ENCODE measurements at regions not wholly inside any gene's neighbourhood (a gene's known extent, or its start where the extent isn't known, plus 50 kb on each side); places are given as distances from the start of the nearest gene placed in this dataset.
"Not testable (repeated sequence)": the region's sequence is repeated elsewhere in the genome, so short reads cannot be mapped to it uniquely, and the experiment has no call there.

DNA sequence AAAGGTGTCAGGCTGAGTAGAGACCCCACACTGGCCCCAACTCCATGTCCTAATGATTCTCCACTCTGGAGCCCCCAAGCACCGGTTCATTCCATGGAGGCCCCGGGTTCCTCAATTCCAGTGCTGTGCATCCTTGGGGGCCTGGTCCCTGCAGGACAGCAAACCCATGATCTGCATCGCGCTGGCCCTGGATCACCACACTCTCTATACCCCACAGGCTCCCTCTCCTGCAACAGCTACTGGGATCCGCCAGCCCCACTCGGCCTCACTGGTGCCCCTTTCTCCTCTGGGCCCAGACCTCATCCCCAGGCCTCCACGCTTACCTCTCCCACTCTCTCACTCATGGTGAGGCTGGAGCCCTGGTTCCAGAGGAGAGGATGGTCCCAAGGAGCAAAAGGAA is 68.6 kb upstream of the TUBA3E start:
- H3K4me3 ChIP-seq (ENCODE audit: extremely low read depth in 1 of 4, insufficient read depth in 2 of 4, low read depth in 3 of 4, low read length in 4 of 4); H2AK5ac ChIP-seq (ENCODE audit: low read depth, low read length); H2BK120ac ChIP-seq (replicated peaks; ENCODE audit: low read depth, low read length); H3K4ac ChIP-seq (replicated peaks; ENCODE audit: insufficient read length, low read depth, low read length); H3K4me1 ChIP-seq (replicated peaks in 1 of 4; ENCODE audit: control insufficient read depth in 3 of 4, insufficient read depth in 4 of 4, low read length in 3 of 4); H3K79me1 ChIP-seq (ENCODE audit: low read depth, low read length); DNase-seq (ENCODE audit: low read depth in 1 of 2, low spot score in 2 of 2); H3K27ac ChIP-seq (ENCODE audit: low read depth, low read length); H4K5ac ChIP-seq (ENCODE audit: insufficient read length, low read depth, low read length); H3K79me2 ChIP-seq (ENCODE audit: control insufficient read depth in 1 of 2, insufficient read depth in 2 of 2, low read length in 2 of 2); H2BK15ac ChIP-seq (ENCODE audit: low read length); H3K23me2 ChIP-seq (ENCODE audit: low read depth, low read length); H3K56ac ChIP-seq (replicated peaks; ENCODE audit: insufficient read length, low read depth, low read length); H2AFZ ChIP-seq (ENCODE audit: low read length); POLR2A ChIA-PET (ENCODE audit: partially characterized antibody); H4K91ac ChIP-seq (replicated peaks; ENCODE audit: insufficient read length, low read length); H3K23ac ChIP-seq (ENCODE audit: insufficient read length); H4K20me1 ChIP-seq (replicated peaks in 1 of 2; ENCODE audit: control insufficient read depth in 1 of 2, insufficient read depth in 2 of 2, low read length in 2 of 2); H3K14ac ChIP-seq (ENCODE audit: insufficient read length); H3K18ac ChIP-seq (ENCODE audit: extremely low read depth, low read length); H2BK20ac ChIP-seq (ENCODE audit: low read length); H4K8ac ChIP-seq (ENCODE audit: extremely low read depth, insufficient read depth, low read length); H3K27me3 ChIP-seq (replicated peaks in 1 of 4; ENCODE audit: control insufficient read depth in 3 of 4, extremely low read depth in 1 of 4, insufficient read depth in 3 of 4, low read length in 3 of 4); FAIRE-seq; H2BK5ac ChIP-seq (ENCODE audit: low read depth, low read length); H2BK12ac ChIP-seq (ENCODE audit: low read depth, low read length); H3K4me2 ChIP-seq (ENCODE audit: insufficient read depth in 1 of 2, low read depth in 2 of 2, low read length in 2 of 2); H3K9ac ChIP-seq (replicated peaks in 1 of 4; ENCODE audit: extremely low read depth in 1 of 4, low read depth in 3 of 4, low read length in 3 of 4); H3K36me3 ChIP-seq (ENCODE audit: control insufficient read depth in 2 of 4, insufficient read depth in 4 of 4, low read length in 3 of 4); CTCF ChIA-PET (ENCODE audit: partially characterized antibody): not testable (repeated sequence)
- 88% methylated on average over 7 of the region's 7 CpGs; no CpG with 5 or more reads in 1 of the 2 experiments for WGBS, 2 experiments (ENCODE audit: extremely low coverage in 1 of 2, insufficient coverage in 1 of 2, insufficient read length in 1 of 2, insufficient replicate concordance in 2 of 2, low coverage in 1 of 2, low lambda C conversion rate in 2 of 2, missing lambda C conversion rate in 1 of 2)
- peaks cover 6 to 13% of the 10 kb centered on the region in 2 experiments; a peak in 2 of 4 replicates for H3K9me3 ChIP-seq (ENCODE audit: insufficient read depth in 2 of 2, low read depth in 1 of 2, low read length in 1 of 2)

DNA sequence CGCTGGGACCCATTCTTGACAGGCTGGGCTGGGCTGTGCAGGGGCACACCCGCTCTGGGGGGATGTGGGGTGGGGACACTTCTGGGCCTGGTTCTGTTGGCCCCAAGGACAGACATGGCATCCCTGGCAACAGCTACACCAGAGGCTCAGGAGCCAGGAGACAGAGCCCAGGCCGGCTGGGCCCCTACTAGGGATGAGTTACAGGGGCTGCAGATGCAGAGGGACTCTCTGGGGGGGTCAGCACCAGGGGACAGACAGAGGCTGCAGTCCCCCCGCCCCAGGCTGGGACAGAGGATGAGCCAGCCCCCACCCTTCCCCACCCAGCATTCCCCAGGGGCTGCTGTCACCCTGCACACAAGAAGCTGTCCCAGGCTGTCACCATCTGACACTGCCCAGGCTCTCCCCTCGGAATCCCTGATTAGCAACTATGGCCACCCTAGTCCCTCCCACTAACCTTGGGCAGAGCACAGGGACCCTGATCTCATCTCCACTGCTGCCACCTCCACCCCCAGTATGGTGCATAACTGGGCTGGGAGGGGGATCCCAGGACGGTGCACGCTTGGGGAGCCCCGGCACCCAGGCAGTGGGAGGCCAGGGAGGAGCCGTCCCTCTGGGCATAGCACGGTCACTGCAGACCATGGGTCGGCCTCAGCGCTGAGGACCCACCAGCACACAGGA is 67.5 kb upstream of the TUBA3E start:
- not testable (repeated sequence) for H2AK5ac ChIP-seq (ENCODE audit: low read depth, low read length)

More for the DNA sequence above, 67.5 kb upstream of the TUBA3E start:
- H4K8ac ChIP-seq (ENCODE audit: extremely low read depth, insufficient read depth, low read length); H3K27me3 ChIP-seq (replicated peaks in 1 of 4; ENCODE audit: control insufficient read depth in 3 of 4, extremely low read depth in 1 of 4, insufficient read depth in 3 of 4, low read length in 3 of 4); H3K4me1 ChIP-seq (replicated peaks in 1 of 4; ENCODE audit: control insufficient read depth in 3 of 4, insufficient read depth in 4 of 4, low read length in 3 of 4); H3K36me3 ChIP-seq (ENCODE audit: control insufficient read depth in 2 of 4, insufficient read depth in 4 of 4, low read length in 3 of 4); POLR2A ChIA-PET (ENCODE audit: partially characterized antibody); H4K20me1 ChIP-seq (replicated peaks in 1 of 2; ENCODE audit: control insufficient read depth in 1 of 2, insufficient read depth in 2 of 2, low read length in 2 of 2); H3K9ac ChIP-seq (replicated peaks in 1 of 4; ENCODE audit: extremely low read depth in 1 of 4, low read depth in 3 of 4, low read length in 3 of 4); H2BK120ac ChIP-seq (replicated peaks; ENCODE audit: low read depth, low read length); H2BK20ac ChIP-seq (ENCODE audit: low read length); DNase-seq (ENCODE audit: low read depth in 1 of 2, low spot score in 2 of 2); H3K4ac ChIP-seq (replicated peaks; ENCODE audit: insufficient read length, low read depth, low read length); H3K79me1 ChIP-seq (ENCODE audit: low read depth, low read length); H2AFZ ChIP-seq (ENCODE audit: low read length); H2BK12ac ChIP-seq (ENCODE audit: low read depth, low read length); H2BK5ac ChIP-seq (ENCODE audit: low read depth, low read length); H3K56ac ChIP-seq (replicated peaks; ENCODE audit: insufficient read length, low read depth, low read length); H3K27ac ChIP-seq (ENCODE audit: low read depth, low read length); H3K4me3 ChIP-seq (ENCODE audit: extremely low read depth in 1 of 4, insufficient read depth in 2 of 4, low read depth in 3 of 4, low read length in 4 of 4); H3K14ac ChIP-seq (ENCODE audit: insufficient read length); H3K18ac ChIP-seq (ENCODE audit: extremely low read depth, low read length); H4K5ac ChIP-seq (ENCODE audit: insufficient read length, low read depth, low read length); H3K23me2 ChIP-seq (ENCODE audit: low read depth, low read length); H3K23ac ChIP-seq (ENCODE audit: insufficient read length); H4K91ac ChIP-seq (replicated peaks; ENCODE audit: insufficient read length, low read length); H3K4me2 ChIP-seq (ENCODE audit: insufficient read depth in 1 of 2, low read depth in 2 of 2, low read length in 2 of 2); CTCF ChIA-PET (ENCODE audit: partially characterized antibody); FAIRE-seq; H2BK15ac ChIP-seq (ENCODE audit: low read length); H3K79me2 ChIP-seq (ENCODE audit: control insufficient read depth in 1 of 2, insufficient read depth in 2 of 2, low read length in 2 of 2): not testable (repeated sequence)
- WGBS, 2 experiments (ENCODE audit: extremely low coverage in 1 of 2, insufficient coverage in 1 of 2, insufficient read length in 1 of 2, insufficient replicate concordance in 2 of 2, low coverage in 1 of 2, low lambda C conversion rate in 2 of 2, missing lambda C conversion rate in 1 of 2), result 78% methylated on average over 8 of the region's 12 CpGs; no CpG with 5 or more reads in 1 of the 2 experiments
- peaks cover 6 to 12% of the 10 kb centered on the region in 2 experiments; a peak in 2 of 4 replicates for H3K9me3 ChIP-seq (ENCODE audit: insufficient read depth in 2 of 2, low read depth in 1 of 2, low read length in 1 of 2)

Data from H1 (cell line).